NCI-H2107 treated with DMSO at 0.1 percent for 48 hours (cell line): ENCODE measurements at regions not wholly inside any gene's neighbourhood (a gene's known extent, or its start where the extent isn't known, plus 50 kb on each side); places are given as distances from the start of the nearest gene placed in this dataset.

Experiments
- DNase-seq: peaks from one replicate; lab custom pipeline; 2025; ENCODE audit not compliant: unreplicated experiment; lab: John Stamatoyannopoulos, UW

- DNase-seq: no peak
These were observed 1466.5 kb downstream of the BRD1 start for GRCh38 chr22:48361099-48361639.

- DNase-seq: no peak
These were observed 1468.1 kb downstream of the BRD1 start for GRCh38 chr22:48359613-48359965.

DNA sequence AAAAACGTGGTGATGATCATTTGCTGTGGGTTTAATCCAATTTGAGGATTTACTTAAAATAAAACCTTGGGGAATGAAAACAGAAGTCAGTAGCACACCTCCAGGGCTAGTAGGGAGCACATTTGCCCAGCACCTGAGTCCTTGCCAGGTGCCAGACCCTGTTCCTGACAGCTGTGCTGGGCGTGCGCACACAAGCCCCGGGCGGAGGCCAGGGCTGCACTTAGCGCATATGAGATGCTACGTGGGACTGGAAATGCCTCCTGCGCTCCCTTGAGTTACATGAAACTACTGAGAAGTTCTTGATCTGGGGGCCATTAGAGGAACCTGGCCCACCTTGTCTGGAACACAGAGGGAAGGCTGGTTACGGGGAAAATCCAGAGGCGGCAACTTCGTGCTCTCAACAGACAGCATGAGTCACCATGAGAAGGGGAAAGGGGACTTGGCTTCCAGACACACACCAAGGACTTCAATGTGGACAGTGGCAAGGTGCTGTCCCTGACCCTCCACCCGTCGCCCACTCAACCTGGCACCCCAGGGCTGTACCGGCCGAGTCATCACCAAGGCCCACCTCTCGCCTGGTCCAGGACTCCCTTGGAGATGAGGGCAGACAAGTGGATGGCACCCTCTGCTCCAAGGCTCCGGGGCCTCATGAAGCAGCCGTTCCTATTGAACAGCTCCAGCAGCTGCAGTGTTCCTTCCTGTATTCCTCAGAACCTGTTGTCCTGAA is 1468.6 kb downstream of the BRD1 start:
- DNase-seq: no peak

GRCh38 chr22:48357961-48358360 is 1469.7 kb downstream of the BRD1 start:
- no peak for DNase-seq

DNA sequence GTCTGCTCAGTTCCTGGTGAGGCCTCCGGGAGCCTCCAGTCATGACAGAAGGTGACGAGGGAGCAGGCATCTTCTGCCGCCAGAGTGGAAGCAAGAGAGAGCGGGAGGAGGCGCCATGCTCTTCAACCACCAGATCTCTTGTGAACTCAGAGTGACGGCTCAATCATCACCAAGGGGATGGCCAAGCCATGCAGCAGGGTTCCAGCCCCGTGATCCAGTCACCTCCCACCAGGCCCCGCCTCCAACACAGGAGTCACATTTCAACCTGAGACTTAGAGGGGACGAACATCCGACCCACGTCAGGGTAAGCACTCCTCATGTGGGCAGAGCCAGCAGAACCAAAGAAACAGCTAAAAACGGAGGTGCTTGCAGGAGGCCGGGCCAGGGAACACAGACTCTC is 1470.5 kb downstream of the BRD1 start:
- DNase-seq: no peak

- no peak for DNase-seq
These were observed 1470.9 kb downstream of the BRD1 start for GRCh38 chr22:48356731-48357130.

GRCh38 chr22:48354096-48354495 is 1473.6 kb downstream of the BRD1 start:
- no peak for DNase-seq

DNA sequence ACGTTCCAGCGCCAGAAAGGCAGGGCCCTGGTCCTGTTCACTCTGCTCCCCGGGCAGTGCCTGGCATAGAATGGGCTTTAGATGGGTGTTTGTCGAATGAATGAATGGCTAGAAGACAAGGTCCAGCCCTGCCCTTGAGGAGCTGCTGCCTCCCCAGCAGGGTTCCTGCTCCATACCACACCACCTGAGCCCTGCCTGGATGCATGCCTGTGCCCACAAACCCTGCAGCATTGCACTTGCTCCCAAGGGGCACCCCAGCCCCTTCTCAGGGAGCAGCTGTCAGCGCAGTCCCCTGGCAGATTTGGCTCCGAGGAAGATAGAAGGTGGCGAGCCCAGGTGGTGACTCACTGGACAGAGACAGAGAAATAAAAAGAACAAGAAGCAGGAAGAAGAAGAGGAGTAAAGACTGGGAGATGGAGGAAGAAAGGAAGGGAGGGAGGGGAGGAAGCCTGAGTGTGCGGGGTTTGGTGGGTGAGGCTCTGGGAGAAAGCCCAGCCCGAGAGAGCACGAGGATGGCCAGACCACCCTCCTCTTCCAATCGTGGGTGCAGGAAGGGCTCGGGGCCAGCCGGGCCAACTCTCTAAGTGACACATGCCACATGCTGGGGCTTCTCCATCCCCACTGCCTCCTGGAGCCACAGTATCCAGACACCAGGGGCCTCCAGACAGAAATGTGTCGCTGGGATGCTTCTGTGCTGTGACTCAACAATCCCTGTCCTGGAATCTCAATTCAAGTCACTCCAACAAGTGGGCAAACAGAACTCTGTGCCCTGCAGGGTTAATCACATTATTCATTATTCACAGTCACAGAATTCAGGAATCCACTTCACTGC is 1474.3 kb downstream of the BRD1 start:
- no peak for DNase-seq

- no peak for DNase-seq
These were observed 1475.4 kb downstream of the BRD1 start for GRCh38 chr22:48352086-48352911.

GRCh38 chr22:48351376-48352085 is 1476.1 kb downstream of the BRD1 start:
- DNase-seq: no peak

DNA sequence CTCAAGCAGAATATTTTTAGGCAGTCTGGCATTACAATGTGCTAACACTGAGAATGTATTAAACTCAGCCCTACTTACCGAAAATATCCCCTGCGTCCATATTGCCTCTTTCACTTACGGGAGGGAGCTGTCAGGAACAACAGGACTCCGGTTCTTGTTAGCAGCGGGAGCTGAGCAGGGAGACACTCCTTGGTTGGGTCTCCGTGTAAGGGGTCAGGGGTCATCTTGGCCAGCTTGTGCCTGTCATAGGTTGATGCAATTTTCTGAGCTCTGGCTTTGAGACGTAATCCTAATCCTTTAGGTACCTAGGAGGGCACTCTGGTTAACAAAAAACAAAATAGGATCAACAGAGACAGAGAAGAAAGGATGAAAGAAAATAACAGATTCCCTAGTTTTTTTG is 1477.2 kb downstream of the BRD1 start:
- DNase-seq: no peak

DNA sequence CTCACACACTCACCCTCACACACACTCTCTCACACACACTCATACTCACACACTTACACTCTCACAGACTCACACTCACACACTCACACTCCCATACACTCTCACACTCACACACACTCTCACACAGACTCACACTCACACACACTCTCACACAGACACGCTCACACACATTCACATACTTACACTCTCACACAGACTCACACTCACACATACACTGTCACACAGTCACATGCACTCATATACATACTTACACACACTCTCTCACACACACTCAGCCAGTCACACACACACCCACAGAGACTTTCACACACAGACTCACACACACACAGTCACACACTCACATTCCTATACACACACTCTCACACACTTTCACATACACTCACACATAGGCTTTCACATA is 1478.8 kb downstream of the BRD1 start:
- DNase-seq: no peak

DNA sequence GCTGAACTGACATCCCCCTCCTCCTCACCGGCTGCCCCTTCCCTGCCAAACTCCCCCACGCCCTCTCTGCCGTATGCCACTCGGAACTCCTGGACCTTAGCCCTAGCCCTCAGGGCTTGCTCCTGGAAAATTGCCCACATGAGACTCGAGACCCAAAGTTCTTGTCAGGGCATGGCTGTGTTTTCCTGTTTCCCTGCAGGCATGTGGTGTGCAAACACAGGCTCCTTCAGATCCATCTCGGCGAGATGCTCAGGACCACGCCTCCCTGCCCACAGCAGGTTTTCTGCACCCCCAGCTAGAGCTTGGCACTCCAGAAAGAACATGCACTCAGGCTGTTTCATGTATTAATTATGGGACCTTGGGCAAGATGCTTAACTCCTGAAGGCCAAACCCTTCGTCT is 1480.4 kb downstream of the BRD1 start:
- DNase-seq: no peak

GRCh38 chr22:48346911-48347310 is 1480.8 kb downstream of the BRD1 start:
- no peak for DNase-seq

- no peak for DNase-seq
These were observed 1481.4 kb downstream of the BRD1 start for GRCh38 chr22:48346311-48346710.

DNA sequence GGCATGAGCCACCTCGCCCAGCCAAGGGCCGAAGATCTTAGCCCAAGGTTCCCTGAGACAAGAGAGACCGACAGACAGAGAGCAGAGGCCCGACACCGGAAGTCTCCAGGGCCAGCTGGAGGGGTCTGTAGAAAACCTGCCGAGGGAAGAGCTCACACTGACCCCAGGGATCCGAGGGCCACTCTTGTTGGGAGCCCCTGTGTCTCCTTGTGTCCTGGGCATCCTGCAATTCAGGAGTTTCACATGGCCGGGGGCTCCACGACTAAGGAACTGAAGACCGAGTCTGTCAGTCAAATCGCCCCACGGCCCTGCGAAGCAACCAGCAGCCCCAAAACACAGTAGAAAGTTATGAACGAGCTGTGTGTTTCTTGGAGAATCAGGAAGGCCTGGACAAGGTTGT is 1482.0 kb downstream of the BRD1 start:
- no peak for DNase-seq

GRCh38 chr22:48343461-48343860 is 1484.2 kb downstream of the BRD1 start:
- DNase-seq: no peak

DNA sequence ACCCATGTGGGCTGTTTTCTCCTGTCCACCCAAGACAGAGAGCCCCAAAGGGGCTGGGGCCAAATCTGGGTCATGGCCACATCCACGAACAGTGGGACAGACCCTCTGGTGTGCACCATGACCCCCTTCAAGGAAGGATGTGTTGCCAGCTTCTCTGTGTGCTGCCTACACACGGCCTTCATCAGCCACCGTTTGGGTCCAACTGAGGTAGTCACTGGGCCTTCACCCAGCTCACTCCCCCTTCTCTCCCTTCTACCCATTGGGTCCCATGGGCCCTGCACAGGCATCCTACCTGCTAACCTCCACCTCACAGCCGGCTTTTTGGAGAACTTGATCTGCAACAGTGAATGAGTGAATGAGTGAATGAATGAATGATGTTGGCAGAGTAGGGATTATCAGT is 1484.9 kb downstream of the BRD1 start:
- no peak for DNase-seq

- no peak for DNase-seq
These were observed 1485.7 kb downstream of the BRD1 start for GRCh38 chr22:48342016-48342415.

DNA sequence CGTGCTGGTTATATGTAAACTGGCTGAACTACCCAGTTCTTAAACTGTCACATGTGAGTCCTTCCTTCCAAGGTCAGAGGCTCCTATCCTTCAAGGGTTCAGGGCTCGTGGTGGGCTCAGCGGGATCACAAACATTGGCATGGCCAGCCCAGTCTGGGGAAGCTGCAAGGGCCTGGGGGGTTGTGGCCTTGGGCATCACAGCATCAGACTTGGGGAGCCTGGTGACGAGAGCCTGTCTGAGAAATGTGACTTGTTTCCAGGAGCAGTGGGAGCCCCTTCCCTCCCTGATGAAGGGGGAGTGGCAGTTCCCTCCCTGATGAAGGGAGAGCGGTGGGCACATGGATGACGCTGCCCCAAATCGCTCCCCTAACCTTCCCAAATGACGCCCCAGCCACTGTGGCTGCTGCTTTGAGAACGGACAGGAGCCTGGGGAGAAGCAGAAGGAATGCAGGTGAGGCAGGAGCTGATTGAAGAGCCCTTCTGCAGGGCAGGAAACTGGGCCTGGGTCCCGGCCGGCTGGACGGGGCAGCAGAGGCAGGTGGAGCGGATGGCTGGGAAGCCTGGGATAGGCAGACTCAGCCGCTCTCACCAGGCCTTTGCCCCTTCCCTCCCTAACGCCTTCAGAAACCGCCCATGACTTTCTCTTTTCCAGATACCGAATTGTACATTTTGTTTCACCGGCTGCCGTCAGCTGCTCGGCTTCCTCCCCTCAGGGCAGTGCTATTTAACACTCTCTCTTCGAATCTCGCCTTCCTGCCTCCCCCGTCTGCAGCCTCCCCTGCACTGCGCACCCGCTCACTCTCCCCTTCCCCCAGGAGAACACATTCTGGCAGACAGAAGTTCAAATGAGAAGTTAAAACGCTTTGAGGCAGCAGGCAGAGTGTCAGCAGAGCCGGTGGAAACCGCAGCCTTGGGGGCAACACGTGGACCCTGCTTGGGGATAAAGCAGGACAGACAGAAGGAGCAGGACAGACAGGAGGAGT is 1486.7 kb downstream of the BRD1 start:
- no peak for DNase-seq
